GM04503 (cell line): ENCODE measurements at regions not wholly inside any gene's neighbourhood (a gene's known extent, or its start where the extent isn't known, plus 50 kb on each side); places are given as distances from the start of the nearest gene placed in this dataset.

ENCODE experiments used
- DNase-seq: peaks from one replicate; pipeline ENCODE4 v3.0.0-alpha.2; 2012; ENCODE audit warnings: low read depth

GRCh38 chr4:162634390-162634789, 470.6 kb upstream of the FSTL5 start:
- DNase-seq: no peak

- no peak for DNase-seq
Observed at GRCh38 chr4:162622664-162623063, 458.9 kb upstream of the FSTL5 start.

- DNase-seq: no peak
Observed at GRCh38 chr4:162610116-162610515, 446.3 kb upstream of the FSTL5 start.

DNA sequence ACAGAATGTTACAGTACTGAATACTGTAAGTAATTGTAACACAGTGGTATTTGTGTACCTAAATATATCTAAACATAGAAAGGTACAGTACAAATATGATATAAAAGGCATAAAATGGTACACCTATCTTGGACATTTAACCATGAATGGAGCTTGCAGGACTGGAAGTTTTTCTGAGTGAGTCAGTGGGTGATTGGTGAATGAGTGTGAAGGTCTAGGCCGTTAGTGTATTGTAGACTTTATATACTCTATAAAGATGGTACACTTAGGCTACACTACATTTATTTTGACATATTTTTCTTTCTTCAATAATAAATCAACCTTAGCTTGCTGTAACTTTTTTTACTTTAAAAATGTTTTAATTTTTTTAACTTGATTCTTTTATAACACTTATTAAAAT, 422.5 kb upstream of the FSTL5 start:
- no peak for DNase-seq

DNA sequence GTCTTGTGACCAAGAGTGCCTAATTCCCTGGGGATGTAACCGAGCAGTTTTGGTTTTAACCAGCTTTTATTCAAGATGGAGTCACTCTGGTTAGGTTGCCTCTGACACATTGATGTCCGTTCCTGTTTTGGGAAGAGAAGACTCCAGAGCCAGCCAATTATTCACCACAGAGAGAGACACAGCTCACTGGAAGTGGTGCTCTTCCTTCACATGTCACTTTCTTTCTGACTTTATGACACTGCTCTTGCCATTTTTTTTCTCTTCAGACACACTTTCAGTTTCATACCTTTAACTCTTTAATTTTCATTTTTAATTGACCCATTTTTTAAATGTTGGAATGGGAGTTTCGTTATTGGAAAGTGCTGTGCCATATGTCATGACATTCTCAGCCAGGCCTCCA, 418.4 kb upstream of the FSTL5 start:
- no peak for DNase-seq

- DNase-seq: no peak
Observed at GRCh38 chr4:162565730-162566129, 401.9 kb upstream of the FSTL5 start.

- no peak for DNase-seq
Observed at GRCh38 chr4:162560073-162560472, 396.3 kb upstream of the FSTL5 start.

DNA sequence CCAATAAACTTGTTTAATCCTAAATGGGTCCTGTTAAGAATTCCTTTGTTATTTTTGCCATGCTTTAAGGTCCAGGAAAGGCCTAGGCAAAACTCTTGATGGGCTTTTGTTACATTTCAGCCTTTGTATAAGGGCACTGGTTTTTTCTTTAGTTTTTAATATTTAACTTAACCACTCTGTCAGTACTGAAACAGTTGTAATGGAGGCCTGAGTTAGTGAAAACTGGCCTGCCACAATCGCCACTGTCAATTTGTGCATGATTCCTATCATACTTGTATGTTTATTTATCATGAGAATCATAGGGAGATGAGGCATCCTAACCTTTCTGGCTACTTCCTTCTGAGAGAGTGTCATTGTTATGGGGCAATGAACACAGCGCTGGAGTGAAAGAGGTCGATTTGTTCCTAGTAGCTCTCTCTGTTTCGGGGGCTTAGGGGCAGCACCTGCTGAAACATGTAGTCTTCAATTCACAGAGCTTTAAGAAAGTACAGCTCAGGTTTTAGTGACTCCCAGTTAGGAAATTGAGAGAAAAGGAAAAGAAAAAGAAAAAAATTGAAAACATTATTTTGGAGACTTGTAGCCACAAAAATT, 393.8 kb upstream of the FSTL5 start:
- no peak for DNase-seq

DNA sequence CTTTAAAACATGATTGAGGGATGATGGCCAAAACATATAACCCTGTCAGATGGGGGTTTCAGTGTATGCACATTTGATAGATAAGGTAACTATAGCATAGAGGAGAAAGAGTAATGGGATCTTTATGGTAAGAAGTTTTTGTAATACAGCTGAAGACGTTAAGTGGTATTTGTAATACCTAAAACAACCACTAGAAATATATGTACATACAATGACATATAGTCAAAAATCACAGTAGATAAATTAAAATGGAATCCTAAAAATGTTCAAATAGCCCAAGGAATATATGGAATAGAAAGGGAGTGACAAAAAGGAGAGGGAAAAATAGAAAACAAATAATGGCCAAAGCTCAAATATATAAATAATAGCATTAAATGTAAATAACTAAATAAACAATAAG, 371.3 kb upstream of the FSTL5 start:
- no peak for DNase-seq

GRCh38 chr4:162523171-162523570, 359.4 kb upstream of the FSTL5 start:
- DNase-seq: no peak

DNA sequence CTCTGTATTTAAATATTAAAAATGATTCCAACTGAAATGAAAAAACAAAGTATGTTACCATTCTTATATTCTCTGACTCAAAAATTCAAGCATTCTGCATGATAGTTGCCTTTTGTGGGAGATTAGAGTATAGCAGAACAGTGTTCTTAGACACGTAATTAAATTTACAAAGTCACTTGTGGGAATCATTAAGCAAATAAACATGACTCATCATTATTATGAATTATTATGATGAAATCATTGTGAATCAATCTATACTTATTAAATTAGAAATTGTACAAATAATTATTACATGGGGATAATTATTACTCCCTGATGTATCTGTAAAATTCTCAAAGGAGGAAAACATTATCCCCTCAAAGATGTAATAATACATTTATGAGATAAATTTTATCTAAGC, 358.9 kb upstream of the FSTL5 start:
- DNase-seq: no peak

DNA sequence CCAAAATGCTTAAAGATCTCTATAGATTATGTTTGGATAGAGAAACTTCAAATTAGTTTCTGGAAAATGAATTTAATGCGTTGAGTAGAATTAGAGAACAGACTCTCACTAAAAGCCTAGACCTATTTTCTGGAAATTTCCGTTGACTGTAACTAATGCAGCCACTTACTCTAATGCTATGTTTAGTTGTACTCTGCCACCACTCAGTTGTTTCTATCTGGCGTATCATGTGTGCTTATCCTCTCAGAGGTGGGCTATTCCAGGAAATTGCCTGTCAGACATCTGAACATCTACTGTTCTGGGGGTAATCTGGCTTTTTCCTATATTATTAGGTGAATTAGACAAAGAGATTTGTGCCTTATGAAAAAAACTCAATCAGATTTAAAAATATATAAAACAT, 347.1 kb upstream of the FSTL5 start:
- no peak for DNase-seq

GRCh38 chr4:162510115-162510514, 346.3 kb upstream of the FSTL5 start:
- no peak for DNase-seq

GRCh38 chr4:162509333-162509732, 345.5 kb upstream of the FSTL5 start:
- no peak for DNase-seq

DNA sequence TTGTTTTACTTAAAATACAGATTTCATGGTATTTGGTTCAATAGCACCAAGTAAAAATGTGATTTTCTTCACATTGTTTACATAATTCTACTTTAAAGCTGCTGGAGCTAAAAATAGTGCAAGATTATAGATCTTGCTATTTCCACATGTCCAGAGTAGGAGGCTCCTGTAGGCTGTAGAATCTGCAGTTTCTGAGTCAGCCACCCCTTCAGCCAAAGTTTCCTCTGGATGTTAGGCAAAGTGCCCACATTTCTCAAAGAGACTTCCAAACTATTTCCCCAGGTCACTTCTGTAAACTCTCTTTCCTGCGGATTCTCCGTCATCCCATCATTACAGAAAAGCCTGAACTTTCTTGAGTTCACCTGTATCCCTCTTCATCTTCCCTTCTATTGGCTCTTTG, 342.5 kb upstream of the FSTL5 start:
- DNase-seq: no peak

- no peak for DNase-seq
Observed at GRCh38 chr4:162503868-162504267, 340.1 kb upstream of the FSTL5 start.

DNA sequence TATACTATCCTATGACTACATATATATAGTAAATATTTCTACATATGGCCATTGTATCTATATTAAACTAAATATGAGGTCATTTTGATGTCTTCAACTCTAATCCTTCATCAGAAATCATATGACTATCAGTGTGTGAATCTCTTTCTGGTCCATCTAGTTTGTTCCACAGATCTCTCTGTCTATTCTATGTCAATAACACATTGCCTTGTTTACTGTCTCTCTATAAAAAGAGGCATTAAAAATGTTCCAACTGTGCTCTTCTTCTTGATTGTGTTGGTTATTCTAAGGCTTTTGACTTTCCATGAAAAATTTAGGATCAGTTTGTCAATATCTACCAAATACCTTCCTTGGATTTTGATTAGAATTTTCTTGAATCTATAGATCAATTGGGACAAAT, 338.3 kb upstream of the FSTL5 start:
- no peak for DNase-seq

- DNase-seq: no peak
Observed at GRCh38 chr4:162499478-162499877, 335.7 kb upstream of the FSTL5 start.

DNA sequence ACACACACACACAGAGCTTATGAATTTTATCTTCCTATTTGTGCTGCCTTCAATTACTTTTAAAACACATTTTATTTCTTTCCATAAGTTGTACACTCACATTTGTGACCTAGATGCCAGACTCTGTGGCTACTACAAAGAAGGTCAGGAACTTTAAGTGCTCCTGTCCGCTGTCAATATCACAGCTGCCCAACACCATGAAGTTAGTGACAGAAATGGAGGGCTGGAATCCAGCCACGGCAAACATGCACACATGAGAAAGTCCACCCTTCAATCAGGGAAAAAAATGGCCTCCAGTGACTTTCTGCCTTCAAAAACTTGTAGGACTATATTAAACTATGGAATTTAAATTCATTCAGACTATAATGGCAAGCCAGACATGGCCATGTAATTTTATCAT, 334.4 kb upstream of the FSTL5 start:
- no peak for DNase-seq

GRCh38 chr4:162497564-162498167, 333.9 kb upstream of the FSTL5 start:
- DNase-seq: peak; percentile 4

DNA sequence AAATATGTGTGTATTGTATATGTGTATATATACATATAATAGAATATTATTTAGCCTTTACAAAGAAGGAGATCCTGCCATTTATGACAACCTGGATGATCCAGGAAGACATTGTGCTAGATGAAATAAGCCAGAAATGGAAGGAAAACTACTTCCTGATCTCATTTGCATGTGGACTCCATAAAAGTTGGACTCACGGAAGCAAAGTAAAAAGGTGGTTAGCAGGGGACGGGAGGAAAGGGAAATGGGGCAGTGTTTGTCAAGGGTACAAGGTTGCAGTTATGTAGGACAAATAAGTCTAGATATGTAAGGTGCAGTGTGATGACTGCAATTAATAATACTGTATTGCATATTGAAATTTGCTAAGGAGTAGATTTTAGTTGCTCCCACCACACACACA, 331.1 kb upstream of the FSTL5 start:
- no peak for DNase-seq

DNA sequence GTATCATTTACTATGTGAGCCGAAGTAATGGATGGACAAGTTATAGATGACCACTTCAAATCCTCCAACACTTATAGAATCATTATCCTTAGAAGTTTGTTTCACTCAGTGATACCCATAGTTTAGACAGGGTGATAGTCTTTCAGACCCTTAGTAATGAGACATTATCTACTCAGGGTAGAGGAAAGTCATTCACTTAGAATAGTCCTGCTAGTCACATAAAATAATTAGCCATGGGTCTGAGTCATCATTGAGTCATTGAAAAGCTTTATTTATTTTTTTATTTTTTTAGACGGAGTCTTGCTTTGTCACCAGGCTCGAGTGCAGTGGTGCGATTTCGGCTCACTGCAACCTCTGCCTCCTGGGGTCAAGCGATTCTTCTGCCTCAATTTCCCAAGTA, 321.7 kb upstream of the FSTL5 start:
- no peak for DNase-seq

DNA sequence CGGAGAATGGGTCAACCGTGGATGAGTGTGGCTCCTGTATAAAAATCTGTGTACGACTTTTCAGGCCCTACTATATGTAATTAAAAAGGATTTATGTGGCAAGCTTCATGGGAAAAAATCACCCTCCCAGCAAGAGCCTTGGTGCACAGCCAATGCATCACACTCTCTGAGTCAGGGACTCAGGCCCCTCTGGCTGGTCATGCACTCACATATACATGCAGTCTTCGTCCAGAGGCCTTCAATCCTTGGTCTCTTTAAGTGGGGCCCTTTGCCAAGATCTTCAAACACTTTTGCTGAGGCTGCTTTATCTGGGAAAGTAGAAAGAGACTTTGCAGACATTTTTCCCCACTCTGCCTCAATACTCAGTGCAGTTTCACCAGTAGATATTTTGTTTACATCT, 311.4 kb upstream of the FSTL5 start:
- no peak for DNase-seq

GRCh38 chr4:162469977-162470376, 306.2 kb upstream of the FSTL5 start:
- no peak for DNase-seq
